ENCODE measurements at regions not wholly inside any gene's neighbourhood (a gene's known extent, or its start where the extent isn't known, plus 50 kb on each side); places are given as distances from the start of the nearest gene placed in this dataset.
"Not testable (repeated sequence)": the region's sequence is repeated elsewhere in the genome, so short reads cannot be mapped to it uniquely, and the experiment has no call there.

DNA sequence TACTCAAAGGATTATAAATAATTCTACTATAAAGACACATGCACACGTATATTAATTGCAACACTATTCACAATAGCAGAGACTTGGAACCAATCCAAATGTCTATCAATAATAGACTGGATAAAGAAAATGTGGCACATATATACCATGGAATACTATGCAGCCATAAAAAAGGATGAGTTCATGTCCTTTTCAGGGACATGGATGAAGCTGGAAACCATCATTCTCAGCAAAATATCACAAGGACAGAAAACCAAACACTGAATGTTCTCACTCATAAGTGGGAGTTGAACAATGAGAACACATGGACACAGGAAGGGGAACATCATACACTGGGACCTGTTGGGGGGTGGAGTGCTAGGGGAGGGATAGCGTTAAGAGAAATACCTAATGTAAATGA is 1052.2 kb upstream of the POU3F4 start:
- TF ChIP-seq ZNF792 (CRISPR knock-in tag; IDR thresholded peaks at IDR 0.05); FOXA1 (IDR thresholded peaks at IDR 0.05); FOXA1 (CRISPR knock-in tag; IDR thresholded peaks at IDR 0.05); ZNF354B (CRISPR knock-in tag; IDR thresholded peaks at IDR 0.05); HCFC1 (IDR thresholded peaks at IDR 0.05; ENCODE audit: low read depth, low read length): not testable (repeated sequence)
- TF ChIP-seq, protein P1, sequence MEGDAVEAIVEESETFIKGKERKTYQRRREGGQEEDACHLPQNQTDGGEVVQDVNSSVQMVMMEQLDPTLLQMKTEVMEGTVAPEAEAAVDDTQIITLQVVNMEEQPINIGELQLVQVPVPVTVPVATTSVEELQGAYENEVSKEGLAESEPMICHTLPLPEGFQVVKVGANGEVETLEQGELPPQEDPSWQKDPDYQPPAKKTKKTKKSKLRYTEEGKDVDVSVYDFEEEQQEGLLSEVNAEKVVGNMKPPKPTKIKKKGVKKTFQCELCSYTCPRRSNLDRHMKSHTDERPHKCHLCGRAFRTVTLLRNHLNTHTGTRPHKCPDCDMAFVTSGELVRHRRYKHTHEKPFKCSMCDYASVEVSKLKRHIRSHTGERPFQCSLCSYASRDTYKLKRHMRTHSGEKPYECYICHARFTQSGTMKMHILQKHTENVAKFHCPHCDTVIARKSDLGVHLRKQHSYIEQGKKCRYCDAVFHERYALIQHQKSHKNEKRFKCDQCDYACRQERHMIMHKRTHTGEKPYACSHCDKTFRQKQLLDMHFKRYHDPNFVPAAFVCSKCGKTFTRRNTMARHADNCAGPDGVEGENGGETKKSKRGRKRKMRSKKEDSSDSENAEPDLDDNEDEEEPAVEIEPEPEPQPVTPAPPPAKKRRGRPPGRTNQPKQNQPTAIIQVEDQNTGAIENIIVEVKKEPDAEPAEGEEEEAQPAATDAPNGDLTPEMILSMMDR (CRISPR knock-in tag; IDR thresholded peaks at IDR 0.05) = not testable (repeated sequence)
- TF ChIP-seq, protein P2, sequence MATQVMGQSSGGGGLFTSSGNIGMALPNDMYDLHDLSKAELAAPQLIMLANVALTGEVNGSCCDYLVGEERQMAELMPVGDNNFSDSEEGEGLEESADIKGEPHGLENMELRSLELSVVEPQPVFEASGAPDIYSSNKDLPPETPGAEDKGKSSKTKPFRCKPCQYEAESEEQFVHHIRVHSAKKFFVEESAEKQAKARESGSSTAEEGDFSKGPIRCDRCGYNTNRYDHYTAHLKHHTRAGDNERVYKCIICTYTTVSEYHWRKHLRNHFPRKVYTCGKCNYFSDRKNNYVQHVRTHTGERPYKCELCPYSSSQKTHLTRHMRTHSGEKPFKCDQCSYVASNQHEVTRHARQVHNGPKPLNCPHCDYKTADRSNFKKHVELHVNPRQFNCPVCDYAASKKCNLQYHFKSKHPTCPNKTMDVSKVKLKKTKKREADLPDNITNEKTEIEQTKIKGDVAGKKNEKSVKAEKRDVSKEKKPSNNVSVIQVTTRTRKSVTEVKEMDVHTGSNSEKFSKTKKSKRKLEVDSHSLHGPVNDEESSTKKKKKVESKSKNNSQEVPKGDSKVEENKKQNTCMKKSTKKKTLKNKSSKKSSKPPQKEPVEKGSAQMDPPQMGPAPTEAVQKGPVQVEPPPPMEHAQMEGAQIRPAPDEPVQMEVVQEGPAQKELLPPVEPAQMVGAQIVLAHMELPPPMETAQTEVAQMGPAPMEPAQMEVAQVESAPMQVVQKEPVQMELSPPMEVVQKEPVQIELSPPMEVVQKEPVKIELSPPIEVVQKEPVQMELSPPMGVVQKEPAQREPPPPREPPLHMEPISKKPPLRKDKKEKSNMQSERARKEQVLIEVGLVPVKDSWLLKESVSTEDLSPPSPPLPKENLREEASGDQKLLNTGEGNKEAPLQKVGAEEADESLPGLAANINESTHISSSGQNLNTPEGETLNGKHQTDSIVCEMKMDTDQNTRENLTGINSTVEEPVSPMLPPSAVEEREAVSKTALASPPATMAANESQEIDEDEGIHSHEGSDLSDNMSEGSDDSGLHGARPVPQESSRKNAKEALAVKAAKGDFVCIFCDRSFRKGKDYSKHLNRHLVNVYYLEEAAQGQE (IDR thresholded peaks at IDR 0.05; ENCODE audit: borderline replicate concordance in 1 of 2, low read depth in 1 of 2, low read length in 2 of 2) = not testable (repeated sequence)
- TF ChIP-seq, protein P3, sequence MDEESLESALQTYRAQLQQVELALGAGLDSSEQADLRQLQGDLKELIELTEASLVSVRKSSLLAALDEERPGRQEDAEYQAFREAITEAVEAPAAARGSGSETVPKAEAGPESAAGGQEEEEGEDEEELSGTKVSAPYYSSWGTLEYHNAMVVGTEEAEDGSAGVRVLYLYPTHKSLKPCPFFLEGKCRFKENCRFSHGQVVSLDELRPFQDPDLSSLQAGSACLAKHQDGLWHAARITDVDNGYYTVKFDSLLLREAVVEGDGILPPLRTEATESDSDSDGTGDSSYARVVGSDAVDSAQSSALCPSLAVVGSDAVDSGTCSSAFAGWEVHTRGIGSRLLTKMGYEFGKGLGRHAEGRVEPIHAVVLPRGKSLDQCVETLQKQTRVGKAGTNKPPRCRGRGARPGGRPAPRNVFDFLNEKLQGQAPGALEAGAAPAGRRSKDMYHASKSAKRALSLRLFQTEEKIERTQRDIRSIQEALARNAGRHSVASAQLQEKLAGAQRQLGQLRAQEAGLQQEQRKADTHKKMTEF (CRISPR knock-in tag; IDR thresholded peaks at IDR 0.05) = not testable (repeated sequence)
